BJ (cell line): ENCODE measurements at regions not wholly inside any gene's neighbourhood (a gene's known extent, or its start where the extent isn't known, plus 50 kb on each side); places are given as distances from the start of the nearest gene placed in this dataset.

Experiments used
- CTCF ChIA-PET: fragments of 350-600 bp; formaldehyde crosslinking; extraction: SDS; loops from one replicate; lab custom pipeline; 2021; ENCODE audit warnings: antibody characterized with exemption, inconsistent platforms; lab: Yijun Ruan, JAX
- POLR2A ChIA-PET: fragments of 300-600 bp; sonication (Branson Sonifier 250); formaldehyde crosslinking; extraction: SDS; loops from one replicate; lab custom pipeline; 2021; ENCODE audit warnings: antibody characterized with exemption; lab: Charles Lee
- DNase-seq: peaks from one replicate; pipeline ENCODE4 v3.0.0-alpha.2; 2011; ENCODE audit warnings: low read depth
- H3K27me3 ChIP-seq: 2 replicates; pipeline ENCODE4 v1.6.0; 2011; ENCODE audit warnings: low read length; ENCODE audit not compliant: control insufficient read depth, insufficient read depth
- H3K36me3 ChIP-seq: 2 replicates; pipeline ENCODE4 v1.5.1; 2011; ENCODE audit warnings: low read length; ENCODE audit not compliant: control insufficient read depth, insufficient read depth
- H3K4me3 ChIP-seq: 2 replicates; pipeline ENCODE4 v1.5.1; 2011; ENCODE audit warnings: low read depth, mild to moderate bottlenecking, control low read depth, low read length
- TF ChIP-seq, protein P1 (sequence below): IDR thresholded peaks from 2 replicates; pipeline ENCODE4 v1.5.1; 2011; ENCODE audit warnings: low read depth, mild to moderate bottlenecking, control low read depth, inconsistent platforms, low read length, moderate library complexity; ENCODE audit not compliant: insufficient read depth

DNA sequence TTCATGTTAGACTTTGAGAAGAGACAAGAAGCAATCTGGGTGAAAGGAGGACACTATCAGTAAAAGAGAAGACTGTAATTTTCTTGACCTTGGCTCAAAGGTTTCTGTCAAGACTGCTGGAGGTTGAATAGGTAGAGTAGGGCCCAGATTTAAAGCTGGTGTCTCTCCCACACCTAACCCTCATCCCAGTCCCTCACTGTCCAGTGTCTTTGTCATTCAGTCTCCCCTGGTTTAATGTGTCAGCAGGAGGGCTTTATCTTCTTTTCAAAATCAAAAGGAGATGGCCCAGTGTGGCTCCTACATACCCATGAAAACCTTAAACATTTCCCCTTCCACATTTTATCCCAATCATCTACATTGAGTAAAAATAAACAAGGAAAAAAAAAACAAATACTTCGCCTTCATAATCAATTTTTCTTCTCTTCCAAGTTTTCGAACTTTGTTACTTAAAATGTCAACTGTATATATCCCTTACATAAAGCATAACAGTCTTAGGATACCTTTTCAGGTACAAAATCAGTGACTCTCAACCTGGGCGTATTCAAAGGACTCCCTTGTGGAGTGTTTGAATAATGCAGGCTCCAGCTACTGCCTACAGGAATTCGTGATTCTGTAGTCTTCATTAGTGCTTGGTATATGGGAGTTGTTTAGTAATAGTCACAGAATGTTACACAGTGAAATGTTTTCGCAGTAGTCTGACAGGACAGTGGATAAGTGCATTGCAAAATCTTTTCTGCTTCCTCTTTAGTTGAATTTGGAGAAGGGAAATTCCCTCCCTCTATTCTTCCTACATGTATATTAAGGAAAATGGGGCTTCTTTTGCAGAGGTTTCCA lies 87.2 kb downstream of the FAT3 start:
- CTCF ChIA-PET, result interaction anchor here (1.0 kb wide), 1 partner anchor 19 kb away, joined by 3 read pairs; no protein-coding TSS in a partner anchor
- POLR2A ChIA-PET, result no interaction called here
- TF ChIP-seq, protein P1, sequence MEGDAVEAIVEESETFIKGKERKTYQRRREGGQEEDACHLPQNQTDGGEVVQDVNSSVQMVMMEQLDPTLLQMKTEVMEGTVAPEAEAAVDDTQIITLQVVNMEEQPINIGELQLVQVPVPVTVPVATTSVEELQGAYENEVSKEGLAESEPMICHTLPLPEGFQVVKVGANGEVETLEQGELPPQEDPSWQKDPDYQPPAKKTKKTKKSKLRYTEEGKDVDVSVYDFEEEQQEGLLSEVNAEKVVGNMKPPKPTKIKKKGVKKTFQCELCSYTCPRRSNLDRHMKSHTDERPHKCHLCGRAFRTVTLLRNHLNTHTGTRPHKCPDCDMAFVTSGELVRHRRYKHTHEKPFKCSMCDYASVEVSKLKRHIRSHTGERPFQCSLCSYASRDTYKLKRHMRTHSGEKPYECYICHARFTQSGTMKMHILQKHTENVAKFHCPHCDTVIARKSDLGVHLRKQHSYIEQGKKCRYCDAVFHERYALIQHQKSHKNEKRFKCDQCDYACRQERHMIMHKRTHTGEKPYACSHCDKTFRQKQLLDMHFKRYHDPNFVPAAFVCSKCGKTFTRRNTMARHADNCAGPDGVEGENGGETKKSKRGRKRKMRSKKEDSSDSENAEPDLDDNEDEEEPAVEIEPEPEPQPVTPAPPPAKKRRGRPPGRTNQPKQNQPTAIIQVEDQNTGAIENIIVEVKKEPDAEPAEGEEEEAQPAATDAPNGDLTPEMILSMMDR, result no peak

DNA sequence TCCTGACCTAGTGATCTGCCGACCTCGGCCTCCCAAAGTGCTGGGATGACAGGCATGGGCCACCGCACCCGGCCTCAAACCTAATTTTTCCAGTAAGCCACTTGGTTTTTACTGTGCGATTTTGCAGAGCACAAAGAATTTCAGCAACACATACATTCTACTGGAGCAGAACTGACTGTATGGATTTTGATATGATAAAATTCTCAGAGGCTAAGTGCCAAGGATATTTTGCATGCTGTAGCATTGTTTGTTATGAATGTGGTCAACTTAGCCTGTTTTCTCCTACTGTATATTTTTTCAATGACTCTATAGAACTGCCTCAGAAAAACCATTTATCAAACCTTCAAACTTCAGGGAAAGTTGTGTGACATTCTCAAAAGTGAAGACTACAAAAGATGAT lies 89.2 kb downstream of the FAT3 start:
- Histone ChIP-seq H3K27me3 (no peaks in the 10 kb centered on the region), H3K36me3 (no peaks in the 10 kb centered on the region), H3K4me3 (no peak overlapping the region)
- DNase-seq, result no peak
- CTCF ChIA-PET, result no interaction called here
- POLR2A ChIA-PET, result no interaction called here
- TF ChIP-seq, protein P1, result no peak

More for the DNA sequence above, 87.2 kb downstream of the FAT3 start:
- no peaks in the 10 kb centered on the region for H3K36me3 ChIP-seq
- H3K4me3 ChIP-seq, result no peak overlapping the region
- no peaks in the 10 kb centered on the region for H3K27me3 ChIP-seq
- DNase-seq, result no peak

DNA sequence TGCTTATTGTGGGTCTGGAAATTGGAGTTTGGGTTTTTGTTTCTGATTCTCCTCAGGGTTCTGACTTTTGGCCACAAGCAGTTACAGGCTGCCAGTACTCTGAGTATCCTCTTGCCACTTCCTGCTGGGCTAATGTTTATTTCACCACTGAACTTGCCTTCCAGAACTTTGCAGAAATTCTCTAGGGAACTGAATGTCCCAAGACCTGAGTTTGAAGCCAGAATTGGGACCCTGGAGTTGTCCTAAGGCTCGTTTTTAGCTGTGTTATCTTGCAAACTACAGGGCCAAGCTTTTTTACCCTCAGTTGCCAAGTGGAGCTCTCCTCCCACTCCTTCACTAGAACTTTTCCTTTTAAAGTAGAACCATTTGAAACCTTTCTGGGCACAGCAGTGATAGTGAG lies 89.9 kb downstream of the FAT3 start:
- H3K27me3 ChIP-seq, result no peaks in the 10 kb centered on the region
- no peak for DNase-seq
- ChIA-PET POLR2A (no interaction called here), CTCF (no interaction called here)
- H3K4me3 ChIP-seq, result no peak overlapping the region
- no peaks in the 10 kb centered on the region for H3K36me3 ChIP-seq
- TF ChIP-seq, protein P1, result no peak

DNA sequence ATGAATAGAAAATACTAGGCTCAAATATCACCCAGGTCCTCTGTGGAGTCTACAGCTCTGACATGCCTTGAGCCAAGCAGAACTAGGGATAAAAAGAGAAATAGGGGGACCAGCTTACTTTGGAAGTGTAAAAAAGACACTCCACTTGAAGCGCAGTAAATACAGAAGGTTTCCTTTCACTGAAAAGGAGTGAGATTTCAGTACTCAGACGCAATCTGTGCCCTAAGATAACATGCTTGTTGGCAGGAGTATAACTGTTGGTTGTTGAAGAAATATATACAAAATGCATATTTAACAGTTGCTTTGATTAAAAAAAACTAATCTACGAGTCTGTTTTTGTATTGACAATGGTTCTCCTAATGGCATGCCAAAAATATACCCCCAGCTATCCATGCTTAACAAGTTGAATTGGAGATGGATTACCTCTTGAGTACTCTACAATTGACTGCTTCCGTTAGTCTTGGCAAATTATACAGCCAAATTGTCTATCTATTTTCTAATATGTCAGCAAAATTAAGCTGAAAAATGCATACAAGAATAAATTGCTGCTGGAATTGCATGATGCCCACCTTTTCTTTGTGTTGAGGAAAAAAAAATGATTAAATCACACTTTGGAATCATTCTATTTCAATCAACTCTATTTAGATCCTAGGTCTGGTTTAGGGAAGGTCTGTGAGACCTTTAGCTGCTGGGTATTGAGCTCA lies 91.6 kb downstream of the FAT3 start:
- no peak for DNase-seq
- H3K4me3 ChIP-seq, result no peak overlapping the region
- TF ChIP-seq, protein P1, result no peak
- no peaks in the 10 kb centered on the region for H3K36me3 ChIP-seq
- ChIA-PET POLR2A (no interaction called here), CTCF (interaction anchor here (1.2 kb wide), 1 partner anchor 103 kb away, joined by 3 read pairs; no protein-coding TSS in a partner anchor)
- H3K27me3 ChIP-seq, result no peaks in the 10 kb centered on the region

DNA sequence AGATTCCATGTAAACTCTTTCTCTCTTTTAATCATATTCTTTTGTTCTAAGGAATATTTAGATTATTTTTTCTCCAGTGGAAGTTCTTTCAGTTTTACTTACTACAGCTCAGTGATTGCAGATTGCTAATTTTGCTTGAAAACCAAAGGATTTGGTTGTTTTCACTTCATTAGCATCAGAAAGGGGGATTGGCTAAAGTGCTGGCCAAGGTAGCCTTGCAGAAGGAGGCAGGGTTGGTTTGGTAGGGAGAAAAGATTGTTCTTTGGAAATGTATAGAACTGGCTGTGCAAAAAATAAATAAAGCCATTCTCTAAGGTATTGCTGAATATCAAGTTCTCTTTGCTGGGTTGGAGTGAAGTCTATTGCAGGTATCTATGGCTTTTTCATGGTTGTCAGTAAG lies 92.6 kb downstream of the FAT3 start:
- H3K4me3 ChIP-seq, result no peak overlapping the region
- ChIA-PET CTCF (no interaction called here), POLR2A (no interaction called here)
- no peaks in the 10 kb centered on the region for H3K27me3 ChIP-seq
- TF ChIP-seq, protein P1, result no peak
- no peak for DNase-seq
- H3K36me3 ChIP-seq, result no peaks in the 10 kb centered on the region
